Central memory CD4-positive, alpha-beta T cell (primary cell): ENCODE measurements at regions not wholly inside any gene's neighbourhood (a gene's known extent, or its start where the extent isn't known, plus 50 kb on each side); places are given as distances from the start of the nearest gene placed in this dataset.

Source experiments
- DNase-seq: peaks from one replicate; pipeline ENCODE4 v3.0.0; 2022

- DNase-seq, result no peak
These were observed 907.5 kb upstream of the SLC10A2 start for GRCh38 chr13:103973740-103974139.

GRCh38 chr13:103969520-103970050, 903.4 kb upstream of the SLC10A2 start:
- no peak for DNase-seq

- DNase-seq, result no peak
These were observed 899.5 kb upstream of the SLC10A2 start for GRCh38 chr13:103965506-103966243.

- no peak for DNase-seq
These were observed 895.6 kb upstream of the SLC10A2 start for GRCh38 chr13:103961784-103962183.

- DNase-seq, result no peak
These were observed 894.9 kb upstream of the SLC10A2 start for GRCh38 chr13:103961129-103961528.

- no peak for DNase-seq
These were observed 893.8 kb upstream of the SLC10A2 start for GRCh38 chr13:103960001-103960400.

- DNase-seq, result no peak
These were observed 892.5 kb upstream of the SLC10A2 start for GRCh38 chr13:103958691-103959090.

- DNase-seq, result no peak
These were observed 891.7 kb upstream of the SLC10A2 start for GRCh38 chr13:103957939-103958338.

- no peak for DNase-seq
These were observed 887.6 kb upstream of the SLC10A2 start for GRCh38 chr13:103953859-103954258.

- no peak for DNase-seq
These were observed 886.0 kb upstream of the SLC10A2 start for GRCh38 chr13:103952183-103952582.

- no peak for DNase-seq
These were observed 882.2 kb upstream of the SLC10A2 start for GRCh38 chr13:103948426-103948825.

GRCh38 chr13:103945836-103946235, 879.6 kb upstream of the SLC10A2 start:
- no peak for DNase-seq

GRCh38 chr13:103941506-103942140, 875.4 kb upstream of the SLC10A2 start:
- no peak for DNase-seq

- no peak for DNase-seq
These were observed 868.9 kb upstream of the SLC10A2 start for GRCh38 chr13:103935117-103935516.

GRCh38 chr13:103931885-103932284, 865.7 kb upstream of the SLC10A2 start:
- no peak for DNase-seq

- DNase-seq, result no peak
These were observed 865.2 kb upstream of the SLC10A2 start for GRCh38 chr13:103931331-103931845.

- no peak for DNase-seq
These were observed 859.9 kb upstream of the SLC10A2 start for GRCh38 chr13:103926118-103926517.

GRCh38 chr13:103908911-103909310, 842.7 kb upstream of the SLC10A2 start:
- no peak for DNase-seq

- DNase-seq, result no peak
These were observed 842.1 kb upstream of the SLC10A2 start for GRCh38 chr13:103908274-103908673.

GRCh38 chr13:103903790-103904189, 837.6 kb upstream of the SLC10A2 start:
- DNase-seq, result no peak

GRCh38 chr13:103898481-103898880, 832.3 kb upstream of the SLC10A2 start:
- no peak for DNase-seq

- DNase-seq, result no peak
These were observed 829.8 kb upstream of the SLC10A2 start for GRCh38 chr13:103895835-103896531.

GRCh38 chr13:103894626-103895025, 828.4 kb upstream of the SLC10A2 start:
- no peak for DNase-seq
